IPS DF 4.7 (cell line): ENCODE measurements at regions not wholly inside any gene's neighbourhood (a gene's known extent, or its start where the extent isn't known, plus 50 kb on each side); places are given as distances from the start of the nearest gene placed in this dataset.
"Not testable (repeated sequence)": the region's sequence is repeated elsewhere in the genome, so short reads cannot be mapped to it uniquely, and the experiment has no call there.

Source experiments
- DNase-seq: peaks from one replicate; pipeline ENCODE4 v3.0.0-alpha.2; 2013; ENCODE audit warnings: low spot score; ENCODE audit errors: extremely low read depth

DNA sequence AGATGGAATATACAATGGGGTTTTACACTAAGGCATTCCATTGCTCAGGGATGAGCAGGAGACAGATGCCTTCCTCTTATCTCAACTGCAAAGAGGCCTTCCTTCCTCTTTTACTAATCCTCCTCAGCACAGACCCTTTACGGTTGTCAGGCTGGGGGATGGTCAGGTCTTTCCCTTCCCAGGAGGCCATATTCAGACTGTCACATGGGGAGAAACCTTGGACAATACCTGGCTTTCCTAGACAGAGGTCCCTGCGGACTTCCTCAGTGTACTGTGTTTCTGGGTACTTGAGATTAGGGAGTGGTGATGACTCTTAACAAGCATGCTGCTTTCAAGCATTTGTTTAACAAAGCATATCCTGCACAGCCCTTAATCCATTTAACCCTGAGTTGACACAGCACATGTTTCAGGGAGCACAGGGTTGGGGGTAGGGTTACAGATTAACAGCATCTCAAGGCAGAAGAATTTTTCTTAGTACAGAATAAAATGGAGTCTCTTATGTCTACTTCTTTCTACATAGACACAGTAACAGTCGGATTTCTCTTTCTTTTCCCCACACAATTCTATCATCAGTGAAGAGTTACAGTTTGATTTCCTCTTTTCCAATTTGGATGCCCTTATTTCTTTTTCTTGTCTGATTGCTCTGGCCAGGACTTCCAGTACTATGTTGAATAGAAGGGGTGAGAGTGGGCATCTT lies 737.1 kb downstream of the TRHDE start:
- peak; percentile 28 for DNase-seq

DNA sequence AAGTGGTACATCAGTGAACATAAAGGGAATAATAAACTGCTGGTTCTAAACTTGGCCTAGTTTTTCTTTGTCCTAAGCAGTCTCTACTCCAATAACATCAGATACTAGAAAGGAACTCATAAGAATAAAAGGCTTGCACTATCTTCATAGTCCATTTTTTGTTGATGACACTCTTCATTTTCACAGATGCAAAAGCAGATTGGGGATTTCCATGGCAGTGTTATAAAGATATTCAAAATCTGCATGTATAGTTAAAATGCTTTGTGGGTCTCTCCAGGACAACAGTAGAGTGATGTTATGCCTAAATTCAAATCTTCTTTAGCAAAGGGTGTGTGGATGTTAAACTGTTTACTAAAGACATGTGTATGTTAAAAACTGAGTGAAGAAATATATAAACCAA lies 745.8 kb downstream of the TRHDE start:
- DNase-seq: no peak

- DNase-seq: no peak
Observed at GRCh38 chr12:73053893-73054292, 781.7 kb downstream of the TRHDE start.

DNA sequence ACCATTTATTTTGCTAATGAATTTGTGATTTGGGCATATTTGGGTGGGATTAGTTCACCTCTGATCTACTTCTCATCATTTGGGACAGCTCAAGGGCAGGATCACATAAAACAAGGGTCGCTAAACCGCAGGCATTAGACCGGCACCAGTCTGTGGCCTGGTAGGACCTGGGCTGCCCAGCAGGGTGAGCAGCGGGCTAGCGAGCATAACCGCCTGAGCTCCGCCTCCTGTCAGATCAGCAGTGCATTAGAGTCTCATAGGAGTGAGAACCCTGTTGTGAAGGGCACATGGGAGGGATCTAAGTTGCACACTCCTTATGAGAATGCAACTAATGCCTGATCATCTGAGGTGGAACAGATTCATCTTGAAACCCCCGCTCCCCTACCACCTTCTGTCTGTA lies 785.3 kb downstream of the TRHDE start:
- DNase-seq: no peak

DNA sequence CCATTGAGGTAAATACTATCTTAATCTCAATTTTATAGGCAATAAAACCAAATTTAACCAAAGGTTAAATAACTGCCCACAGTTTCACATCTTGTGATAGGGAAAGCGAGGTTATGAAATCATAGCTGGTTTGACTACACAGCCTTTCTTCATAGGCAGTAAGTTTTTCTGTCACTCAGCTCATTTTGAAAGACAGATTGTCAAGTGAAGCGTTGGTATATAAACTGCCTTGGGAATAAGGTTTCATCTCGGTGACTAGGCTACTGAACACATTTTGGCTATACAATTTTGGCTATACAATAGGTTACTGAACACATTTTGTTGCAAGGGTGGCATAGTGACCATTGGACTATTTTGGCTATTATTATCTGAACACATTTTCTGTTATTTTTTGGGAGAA lies 793.7 kb downstream of the TRHDE start:
- DNase-seq: no peak

DNA sequence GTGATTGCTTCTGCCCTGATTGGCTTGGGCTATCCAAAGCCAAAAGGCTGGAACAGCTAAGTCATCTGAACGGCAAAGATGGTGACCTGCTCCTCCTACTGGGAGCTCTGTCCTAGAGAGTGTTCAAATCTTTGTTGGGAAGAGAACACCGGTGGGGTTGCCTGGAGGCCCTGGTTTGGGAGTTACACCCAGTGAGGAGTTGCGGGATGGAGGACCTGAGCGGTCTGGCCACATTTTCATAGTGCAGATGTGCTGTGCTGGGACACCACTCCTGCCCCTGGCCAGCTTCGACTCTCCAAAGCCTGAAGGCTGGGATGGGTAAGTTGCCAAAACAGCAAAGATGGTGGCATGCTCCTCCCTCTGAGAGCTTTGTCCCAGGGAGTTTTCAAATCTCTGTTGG lies 795.4 kb downstream of the TRHDE start:
- no peak for DNase-seq

DNA sequence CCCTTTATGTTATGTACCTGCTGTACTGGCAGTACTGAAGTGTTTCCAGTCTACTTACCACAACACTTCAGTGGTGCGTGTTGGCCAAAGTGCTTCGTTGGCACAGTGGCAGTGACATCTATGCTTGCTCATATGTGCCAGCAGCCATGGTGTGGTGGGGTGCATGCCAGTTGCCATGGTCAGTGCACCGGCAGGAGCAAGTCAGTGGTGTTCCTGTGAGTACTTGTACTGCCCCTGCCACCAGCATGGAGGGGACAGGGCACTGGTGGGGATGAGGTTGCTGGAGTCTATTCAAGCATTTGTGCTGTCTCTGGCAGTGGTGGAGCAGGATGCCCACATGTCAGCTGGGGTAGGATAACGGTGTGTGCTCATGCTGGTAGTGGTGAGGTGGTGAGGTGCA lies 800.0 kb downstream of the TRHDE start:
- DNase-seq: no peak

DNA sequence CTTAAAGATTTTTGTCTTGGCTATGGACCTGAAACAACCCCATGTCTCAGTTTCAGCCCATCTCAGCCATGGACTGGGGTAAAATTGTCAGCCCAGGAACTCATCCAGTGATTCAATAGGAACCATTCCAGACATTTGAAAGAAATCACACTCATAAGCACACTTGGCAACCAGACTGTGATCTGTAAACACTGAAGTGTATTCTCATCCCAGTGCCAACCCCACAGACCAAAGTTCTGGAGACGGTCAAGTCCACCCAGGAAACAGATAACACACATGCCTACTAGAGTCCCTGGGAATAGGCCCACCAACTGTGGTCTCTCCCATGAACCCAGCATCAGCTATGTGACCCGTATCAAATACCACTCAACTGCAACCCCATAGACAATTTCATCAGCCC lies 804.6 kb downstream of the TRHDE start:
- DNase-seq: no peak

DNA sequence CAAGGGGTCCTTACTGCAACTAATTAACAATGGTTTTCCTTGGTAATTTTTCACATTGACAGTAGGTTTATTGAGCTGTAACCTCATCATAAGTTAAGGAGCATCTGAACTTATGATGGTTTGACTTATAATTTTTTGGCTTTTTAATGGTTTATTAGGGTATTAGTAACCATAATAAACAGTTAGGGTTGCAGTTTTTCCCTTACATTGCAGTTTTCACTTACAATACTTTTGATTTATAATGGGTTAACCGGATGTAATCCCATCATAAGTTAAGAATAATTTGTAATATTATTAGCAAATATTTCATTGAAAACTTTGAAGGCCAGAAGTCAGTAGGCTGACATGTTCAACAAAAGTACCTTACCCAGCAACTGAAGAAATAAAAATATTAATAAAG lies 811.6 kb downstream of the TRHDE start:
- DNase-seq: no peak

GRCh38 chr12:73106296-73106695 lies 834.1 kb downstream of the TRHDE start:
- no peak for DNase-seq

DNA sequence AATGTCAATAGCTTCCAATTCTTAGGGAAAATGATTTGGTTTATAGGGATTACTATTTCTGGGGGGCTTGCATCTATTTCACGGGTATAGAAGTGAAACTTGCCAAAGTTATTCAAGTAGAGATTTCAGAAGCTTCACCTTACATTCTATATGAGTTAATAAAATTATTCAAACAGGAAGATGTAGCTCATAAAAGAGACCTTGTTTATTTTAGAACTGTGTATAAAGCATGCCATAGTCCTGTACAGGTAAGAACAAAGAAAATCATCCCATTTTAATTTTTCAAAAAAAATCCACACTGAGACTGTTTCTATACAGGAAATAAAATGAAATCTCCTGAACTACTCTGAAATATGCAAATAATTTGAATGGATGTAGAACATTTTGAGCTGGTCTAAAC lies 834.7 kb downstream of the TRHDE start:
- no peak for DNase-seq

- no peak for DNase-seq
Observed at GRCh38 chr12:73110816-73111215, 838.6 kb downstream of the TRHDE start.

GRCh38 chr12:73112035-73112816 lies 840.1 kb downstream of the TRHDE start:
- no peak for DNase-seq

DNA sequence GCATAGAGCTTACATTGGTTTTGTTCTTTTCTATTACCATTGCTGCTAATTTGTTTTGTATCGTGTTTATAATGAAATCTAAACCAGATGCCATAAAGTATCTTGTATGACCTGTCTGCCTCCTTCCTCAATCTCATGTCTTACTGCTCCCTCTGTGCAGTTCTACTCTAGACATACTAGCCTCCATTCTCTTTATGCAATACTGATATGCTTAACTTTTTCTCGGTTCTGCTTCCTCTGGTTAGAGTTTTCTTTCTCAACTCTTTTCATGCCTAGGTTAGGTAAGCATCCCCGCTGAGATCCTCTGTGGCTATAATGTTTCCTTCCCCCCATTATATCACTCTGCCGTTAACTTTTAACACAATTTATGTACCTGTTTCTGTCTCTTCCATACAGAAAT lies 852.3 kb downstream of the TRHDE start:
- no peak for DNase-seq

- DNase-seq: no peak
Observed at GRCh38 chr12:73125148-73125547, 853.0 kb downstream of the TRHDE start.

- no peak for DNase-seq
Observed at GRCh38 chr12:73136386-73136785, 864.2 kb downstream of the TRHDE start.

GRCh38 chr12:73139642-73140041 lies 867.5 kb downstream of the TRHDE start:
- not testable (repeated sequence) for DNase-seq

DNA sequence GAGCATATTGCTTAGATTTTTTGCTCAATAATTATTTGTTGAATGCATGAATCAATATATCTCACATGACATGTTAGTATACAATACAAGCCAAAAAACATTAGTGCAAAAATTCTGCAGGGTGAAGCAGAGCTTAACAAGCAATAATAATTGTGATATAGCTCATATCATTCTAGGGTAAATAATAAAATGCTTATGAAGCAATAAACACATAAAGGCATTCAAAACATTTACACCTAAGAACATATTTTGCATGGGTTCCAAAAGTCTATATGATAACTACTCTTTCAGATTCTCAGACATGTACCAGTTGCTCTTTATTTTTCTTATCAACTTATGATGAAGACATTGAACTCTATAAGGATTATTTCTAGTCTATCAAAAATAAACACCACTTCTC lies 886.2 kb downstream of the TRHDE start:
- DNase-seq: no peak

DNA sequence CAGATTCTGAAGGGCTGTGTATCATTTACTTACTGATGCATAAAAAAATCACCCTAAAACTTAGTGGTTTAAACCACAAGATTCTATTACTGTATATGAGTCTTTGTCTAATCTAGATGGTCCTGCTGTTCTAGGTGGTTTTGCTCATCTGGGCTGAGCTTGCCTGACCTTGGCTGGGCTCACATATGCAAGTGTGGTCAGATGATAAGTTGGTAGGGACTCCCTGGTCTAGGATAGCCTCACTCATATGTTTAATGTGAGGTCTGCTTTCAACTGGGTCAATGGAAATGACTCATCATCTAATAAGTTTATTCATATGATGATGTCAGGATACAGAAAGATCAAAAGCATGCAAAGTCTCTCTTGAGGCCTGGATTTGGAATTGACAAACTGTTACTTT lies 887.8 kb downstream of the TRHDE start:
- DNase-seq: no peak

GRCh38 chr12:73161970-73162369 lies 889.8 kb downstream of the TRHDE start:
- DNase-seq: no peak

- DNase-seq: no peak
Observed at GRCh38 chr12:73180734-73181133, 908.6 kb downstream of the TRHDE start.

DNA sequence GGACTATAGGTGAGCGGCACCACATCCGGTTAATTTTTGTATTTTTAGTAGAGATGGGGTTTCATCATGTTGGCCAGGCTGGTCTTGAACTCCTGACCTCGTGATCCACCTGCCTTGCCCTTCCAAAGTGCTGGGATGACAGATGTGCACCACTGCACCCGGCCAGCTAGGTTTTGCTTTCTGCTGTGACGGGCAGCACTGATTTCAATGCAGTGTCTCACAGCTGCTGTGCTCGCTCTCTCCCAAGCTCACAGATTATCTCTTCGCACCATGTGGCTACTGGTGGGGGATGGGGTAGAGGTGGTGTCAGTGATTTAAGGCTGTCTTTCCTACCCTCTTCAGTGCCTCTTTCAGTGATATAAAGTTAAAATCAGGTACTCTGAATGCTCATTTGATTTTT lies 909.1 kb downstream of the TRHDE start:
- no peak for DNase-seq

DNA sequence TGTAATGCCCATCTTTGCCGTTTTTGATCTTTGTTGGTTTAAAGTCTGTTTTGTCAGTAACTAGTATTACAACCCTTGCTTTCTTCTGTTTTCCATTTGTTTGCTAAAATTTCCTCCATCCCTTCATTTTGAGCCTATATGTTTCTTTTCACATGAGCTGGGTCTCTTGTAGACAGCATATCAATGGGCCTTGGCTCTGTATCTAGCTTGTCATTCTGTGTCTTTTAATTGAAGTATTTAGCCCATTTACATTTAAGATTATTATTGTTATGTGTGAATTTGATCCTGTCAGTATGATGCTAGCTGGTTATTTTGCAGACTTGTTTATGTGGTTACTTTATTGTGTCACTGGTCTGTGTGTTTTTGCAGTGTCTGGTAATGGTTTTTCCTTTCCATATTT lies 913.2 kb downstream of the TRHDE start:
- DNase-seq: no peak
